ENCODE measurements at regions not wholly inside any gene's neighbourhood (a gene's known extent, or its start where the extent isn't known, plus 50 kb on each side); places are given as distances from the start of the nearest gene placed in this dataset.

GRCh38 chrY:12403916-12404315 lies 297.1 kb upstream of the USP9Y start:
- no peak for TF ChIP-seq CTCF (IDR thresholded peaks at IDR 0.05; ENCODE audit: extremely low read depth, missing control alignments)
- DNase-seq (ENCODE audit: low spot score), result no peak

- no peak for DNase-seq (ENCODE audit: low spot score)
- no peak for TF ChIP-seq CTCF (IDR thresholded peaks at IDR 0.05; ENCODE audit: extremely low read depth, missing control alignments)
Observed at GRCh38 chrY:12408236-12408635, 292.8 kb upstream of the USP9Y start.

- no peak for TF ChIP-seq CTCF (IDR thresholded peaks at IDR 0.05; ENCODE audit: extremely low read depth, missing control alignments)
- DNase-seq (ENCODE audit: low spot score), result no peak
Observed at GRCh38 chrY:12410696-12411095, 290.3 kb upstream of the USP9Y start.

- DNase-seq (ENCODE audit: low spot score), result no peak
- no peak for TF ChIP-seq CTCF (IDR thresholded peaks at IDR 0.05; ENCODE audit: extremely low read depth, missing control alignments)
Observed at GRCh38 chrY:12421072-12421787, 279.8 kb upstream of the USP9Y start.

GRCh38 chrY:12421788-12422124 lies 279.3 kb upstream of the USP9Y start:
- no peak for TF ChIP-seq CTCF (IDR thresholded peaks at IDR 0.05; ENCODE audit: extremely low read depth, missing control alignments)
- no peak for DNase-seq (ENCODE audit: low spot score)

- no peak for DNase-seq (ENCODE audit: low spot score)
- TF ChIP-seq CTCF (IDR thresholded peaks at IDR 0.05; ENCODE audit: extremely low read depth, missing control alignments), result no peak
Observed at GRCh38 chrY:12422536-12422935, 278.5 kb upstream of the USP9Y start.

- no peak for TF ChIP-seq CTCF (IDR thresholded peaks at IDR 0.05; ENCODE audit: extremely low read depth, missing control alignments)
- DNase-seq (ENCODE audit: low spot score), result no peak
Observed at GRCh38 chrY:12423416-12424252, 277.4 kb upstream of the USP9Y start.

Data from GM20000 (cell line).